ENCODE measurements at regions not wholly inside any gene's neighbourhood (a gene's known extent, or its start where the extent isn't known, plus 50 kb on each side); places are given as distances from the start of the nearest gene placed in this dataset.

DNA sequence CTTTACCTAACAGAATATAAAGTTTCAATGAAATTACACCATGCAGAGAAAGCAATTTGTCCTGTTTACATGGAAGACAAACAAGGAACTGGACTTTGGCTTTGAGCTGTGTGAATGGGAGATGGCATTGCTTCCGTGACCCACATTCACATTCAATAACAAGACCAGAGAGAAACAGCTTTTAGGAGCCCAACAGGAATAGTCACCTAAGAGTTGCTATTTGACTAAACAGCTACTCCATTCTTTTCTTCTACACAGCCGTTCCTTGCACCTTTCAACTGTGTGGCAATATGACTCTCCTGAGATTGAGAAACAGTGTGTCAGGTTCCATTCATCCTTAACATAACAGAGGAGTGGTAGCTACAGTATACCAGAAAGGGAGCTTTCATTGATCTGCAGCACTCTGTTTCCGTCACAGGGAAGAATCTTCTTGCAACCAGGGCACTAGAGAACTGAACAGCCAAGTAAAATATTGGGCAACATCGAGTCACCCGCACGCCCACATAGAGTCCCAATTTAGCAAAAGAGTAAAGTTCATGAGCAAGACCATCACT lies 355.1 kb downstream of the HAO1 start:
- no peak for TF ChIP-seq EZH2 (optimal IDR thresholded peaks at IDR 0.05; ENCODE audit: low read depth, low read length)
- TF ChIP-seq, protein P1, sequence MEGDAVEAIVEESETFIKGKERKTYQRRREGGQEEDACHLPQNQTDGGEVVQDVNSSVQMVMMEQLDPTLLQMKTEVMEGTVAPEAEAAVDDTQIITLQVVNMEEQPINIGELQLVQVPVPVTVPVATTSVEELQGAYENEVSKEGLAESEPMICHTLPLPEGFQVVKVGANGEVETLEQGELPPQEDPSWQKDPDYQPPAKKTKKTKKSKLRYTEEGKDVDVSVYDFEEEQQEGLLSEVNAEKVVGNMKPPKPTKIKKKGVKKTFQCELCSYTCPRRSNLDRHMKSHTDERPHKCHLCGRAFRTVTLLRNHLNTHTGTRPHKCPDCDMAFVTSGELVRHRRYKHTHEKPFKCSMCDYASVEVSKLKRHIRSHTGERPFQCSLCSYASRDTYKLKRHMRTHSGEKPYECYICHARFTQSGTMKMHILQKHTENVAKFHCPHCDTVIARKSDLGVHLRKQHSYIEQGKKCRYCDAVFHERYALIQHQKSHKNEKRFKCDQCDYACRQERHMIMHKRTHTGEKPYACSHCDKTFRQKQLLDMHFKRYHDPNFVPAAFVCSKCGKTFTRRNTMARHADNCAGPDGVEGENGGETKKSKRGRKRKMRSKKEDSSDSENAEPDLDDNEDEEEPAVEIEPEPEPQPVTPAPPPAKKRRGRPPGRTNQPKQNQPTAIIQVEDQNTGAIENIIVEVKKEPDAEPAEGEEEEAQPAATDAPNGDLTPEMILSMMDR (IDR thresholded peaks at IDR 0.05; ENCODE audit: low read length): no peak
